ENCODE measurements at regions not wholly inside any gene's neighbourhood (a gene's known extent, or its start where the extent isn't known, plus 50 kb on each side); places are given as distances from the start of the nearest gene placed in this dataset.

DNA sequence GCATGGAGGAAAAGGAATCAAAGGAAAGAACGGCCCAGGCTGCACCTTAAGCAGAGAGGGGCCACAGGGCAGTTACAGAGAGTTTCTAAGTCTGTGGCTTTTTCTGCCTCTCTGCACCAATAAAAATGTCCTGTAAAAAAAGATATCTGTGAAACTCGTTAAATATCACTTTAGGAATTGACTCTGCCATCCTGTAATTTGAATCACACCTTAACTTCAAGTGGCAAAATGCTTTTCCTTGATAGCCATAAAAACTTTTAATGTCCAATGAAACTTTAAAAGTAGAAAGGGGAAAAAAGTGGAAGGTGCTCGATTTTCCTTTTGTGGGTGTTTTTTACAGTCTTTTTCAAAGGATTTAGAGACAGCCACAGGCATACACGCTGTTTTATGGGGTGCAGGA is 255.7 kb downstream of the ARRDC4 start:
- TF ChIP-seq EZH2phosphoT487 (IDR thresholded peaks at IDR 0.05; ENCODE audit: low read depth): no peak
- TF ChIP-seq, protein P1, sequence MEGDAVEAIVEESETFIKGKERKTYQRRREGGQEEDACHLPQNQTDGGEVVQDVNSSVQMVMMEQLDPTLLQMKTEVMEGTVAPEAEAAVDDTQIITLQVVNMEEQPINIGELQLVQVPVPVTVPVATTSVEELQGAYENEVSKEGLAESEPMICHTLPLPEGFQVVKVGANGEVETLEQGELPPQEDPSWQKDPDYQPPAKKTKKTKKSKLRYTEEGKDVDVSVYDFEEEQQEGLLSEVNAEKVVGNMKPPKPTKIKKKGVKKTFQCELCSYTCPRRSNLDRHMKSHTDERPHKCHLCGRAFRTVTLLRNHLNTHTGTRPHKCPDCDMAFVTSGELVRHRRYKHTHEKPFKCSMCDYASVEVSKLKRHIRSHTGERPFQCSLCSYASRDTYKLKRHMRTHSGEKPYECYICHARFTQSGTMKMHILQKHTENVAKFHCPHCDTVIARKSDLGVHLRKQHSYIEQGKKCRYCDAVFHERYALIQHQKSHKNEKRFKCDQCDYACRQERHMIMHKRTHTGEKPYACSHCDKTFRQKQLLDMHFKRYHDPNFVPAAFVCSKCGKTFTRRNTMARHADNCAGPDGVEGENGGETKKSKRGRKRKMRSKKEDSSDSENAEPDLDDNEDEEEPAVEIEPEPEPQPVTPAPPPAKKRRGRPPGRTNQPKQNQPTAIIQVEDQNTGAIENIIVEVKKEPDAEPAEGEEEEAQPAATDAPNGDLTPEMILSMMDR (IDR thresholded peaks at IDR 0.05; ENCODE audit: low read depth, low read length): no peak

Measured in OCI-LY3 (cell line).